DOHH2 (cell line): ENCODE measurements at regions not wholly inside any gene's neighbourhood (a gene's known extent, or its start where the extent isn't known, plus 50 kb on each side); places are given as distances from the start of the nearest gene placed in this dataset.

Experiments used
- EZH2phosphoT487 ChIP-seq: fragments of 200-600 bp; sonication (generic); IDR thresholded peaks from 2 replicates; pipeline ENCODE4 v1.6.1; 2017; ENCODE audit warnings: borderline replicate concordance, mild to moderate bottlenecking, antibody characterized with exemption, low read length, moderate library complexity, mixed read lengths
- TF ChIP-seq, protein P1 (sequence below): fragments of 200-600 bp; sonication (generic); IDR thresholded peaks from one replicate; pipeline ENCODE4 v1.5.1; 2014; ENCODE audit warnings: antibody characterized with exemption, mild to moderate bottlenecking, low read depth, low read length; ENCODE audit not compliant: poor library complexity, severe bottlenecking

- TF ChIP-seq, protein P1, sequence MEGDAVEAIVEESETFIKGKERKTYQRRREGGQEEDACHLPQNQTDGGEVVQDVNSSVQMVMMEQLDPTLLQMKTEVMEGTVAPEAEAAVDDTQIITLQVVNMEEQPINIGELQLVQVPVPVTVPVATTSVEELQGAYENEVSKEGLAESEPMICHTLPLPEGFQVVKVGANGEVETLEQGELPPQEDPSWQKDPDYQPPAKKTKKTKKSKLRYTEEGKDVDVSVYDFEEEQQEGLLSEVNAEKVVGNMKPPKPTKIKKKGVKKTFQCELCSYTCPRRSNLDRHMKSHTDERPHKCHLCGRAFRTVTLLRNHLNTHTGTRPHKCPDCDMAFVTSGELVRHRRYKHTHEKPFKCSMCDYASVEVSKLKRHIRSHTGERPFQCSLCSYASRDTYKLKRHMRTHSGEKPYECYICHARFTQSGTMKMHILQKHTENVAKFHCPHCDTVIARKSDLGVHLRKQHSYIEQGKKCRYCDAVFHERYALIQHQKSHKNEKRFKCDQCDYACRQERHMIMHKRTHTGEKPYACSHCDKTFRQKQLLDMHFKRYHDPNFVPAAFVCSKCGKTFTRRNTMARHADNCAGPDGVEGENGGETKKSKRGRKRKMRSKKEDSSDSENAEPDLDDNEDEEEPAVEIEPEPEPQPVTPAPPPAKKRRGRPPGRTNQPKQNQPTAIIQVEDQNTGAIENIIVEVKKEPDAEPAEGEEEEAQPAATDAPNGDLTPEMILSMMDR, result no peak
- no peak for TF ChIP-seq EZH2phosphoT487
Measured at GRCh38 chr20:50309764-50310672, 119.4 kb downstream of the CEBPB start.
